ENCODE measurements at regions not wholly inside any gene's neighbourhood (a gene's known extent, or its start where the extent isn't known, plus 50 kb on each side); places are given as distances from the start of the nearest gene placed in this dataset.

- no peak for TF ChIP-seq ZNF592 (IDR thresholded peaks at IDR 0.05)
- no peak for TF ChIP-seq MYB (IDR thresholded peaks at IDR 0.05; ENCODE audit: borderline replicate concordance, low read depth, low read length)
- TF ChIP-seq POLR2AphosphoS5 (IDR thresholded peaks at IDR 0.05; ENCODE audit: low read length) = no peak
Measured at GRCh38 chr2:41078341-41078740, 626.5 kb upstream of the SLC8A1 start (continued).

GRCh38 chr2:41079011-41079410 lies 627.1 kb upstream of the SLC8A1 start:
- Histone ChIP-seq H3K4me2 (ENCODE audit: control insufficient read depth, insufficient read depth) (no peak overlapping the region), H3K9me3 (replicated peaks; ENCODE audit: control insufficient read depth, insufficient read depth, low read length) (no peaks in the 10 kb centered on the region), H4K20me1 (ENCODE audit: control insufficient read depth, insufficient read depth) (no peaks in the 10 kb centered on the region), H3K27me3 (replicated peaks in 1 of 2; ENCODE audit: control insufficient read depth in 2 of 2, insufficient read depth in 2 of 2, low read length in 1 of 2) (no peaks in the 10 kb centered on the region), H3K79me2 (ENCODE audit: control insufficient read depth, insufficient read depth, low read length) (no peaks in the 10 kb centered on the region), H2AFZ (ENCODE audit: control insufficient read depth, low read depth, low read length) (no peak overlapping the region), H3K27ac (ENCODE audit: control insufficient read depth, insufficient read depth) (no peak overlapping the region), H3K9ac (ENCODE audit: control insufficient read depth, insufficient read depth, low read length) (no peak overlapping the region), H3K36me3 (ENCODE audit: control insufficient read depth in 2 of 2, insufficient read depth in 2 of 2, low read length in 1 of 2) (no peaks in the 10 kb centered on the region), H3K4me3 (no peak overlapping the region), H3K4me1 (ENCODE audit: control insufficient read depth, insufficient read depth, low read length) (no peaks in the 10 kb centered on the region)
- in situ Hi-C loops (cut with MboI) = no loop called here
- WGBS (ENCODE audit: insufficient coverage, insufficient replicate concordance, low lambda C conversion rate, missing lambda C conversion rate) = 0% methylated on average over 1 of the region's 1 CpG
- ChIA-PET SMC1A (ENCODE audit: uncharacterized antibody, unreplicated experiment) (no interaction called here), RAD21 (ENCODE audit: unreplicated experiment) (no interaction called here), CTCF (interaction anchor here (1.3 kb wide), 1 partner anchor 16 kb away, joined by 5 read pairs; no protein-coding TSS in a partner anchor), POLR2A (no interaction called here)
- DNase-seq (ENCODE audit: low read depth, low spot score) = no peak
- ATAC-seq = no peak
- FAIRE-seq = no peak
- TF ChIP-seq ZZZ3 (IDR thresholded peaks at IDR 0.05; ENCODE audit: control insufficient read depth, insufficient read length, low read depth) = no peak
- no peak for TF ChIP-seq KLF5 (IDR thresholded peaks at IDR 0.05; ENCODE audit: partially characterized antibody)
- no peak for TF ChIP-seq EGR1 (IDR thresholded peaks at IDR 0.05; ENCODE audit: borderline replicate concordance in 1 of 2, low read depth in 2 of 2, low read length in 2 of 2)
- TF ChIP-seq E2F8 (IDR thresholded peaks at IDR 0.05; ENCODE audit: low read depth, partially characterized antibody) = no peak
- TF ChIP-seq GABPA (IDR thresholded peaks at IDR 0.05; ENCODE audit: low read depth) = no peak
- no peak for TF ChIP-seq FOXK2 (IDR thresholded peaks at IDR 0.05)
- no peak for TF ChIP-seq SP1 (IDR thresholded peaks at IDR 0.05; ENCODE audit: low read depth, low read length)
- TF ChIP-seq YBX1 (IDR thresholded peaks at IDR 0.05) = no peak
- TF ChIP-seq RELA (IDR thresholded peaks at IDR 0.05; ENCODE audit: borderline replicate concordance, partially characterized antibody) = no peak
- no peak for TF ChIP-seq YY1 (IDR thresholded peaks at IDR 0.05; ENCODE audit: low read depth, low read length)
- no peak for TF ChIP-seq RFX5 (IDR thresholded peaks at IDR 0.05; ENCODE audit: low read depth, low read length)
- no peak for TF ChIP-seq TAF1 (IDR thresholded peaks at IDR 0.05; ENCODE audit: borderline replicate concordance, low read depth, low read length)
- intact Hi-C loops (cut with micrococcal nuclease; ENCODE audit: unreplicated experiment) = no loop called here
- BruUV-seq (replicated peaks) = no TSS peak

All from GM12878 (cell line).